ENCODE measurements at regions not wholly inside any gene's neighbourhood (a gene's known extent, or its start where the extent isn't known, plus 50 kb on each side); places are given as distances from the start of the nearest gene placed in this dataset.

- no peak for DNase-seq (ENCODE audit: low read depth)
- Histone ChIP-seq H3K4me3 (ENCODE audit: low read depth, low read length) (no peak overlapping the region), H3K36me3 (ENCODE audit: control insufficient read depth, insufficient read depth, low read length) (no peaks in the 10 kb centered on the region), H3K27me3 (ENCODE audit: control insufficient read depth, insufficient read depth, low read length) (no peaks in the 10 kb centered on the region)
- no peak for TF ChIP-seq CTCF (IDR thresholded peaks at IDR 0.05; ENCODE audit: insufficient read depth, low read length, poor library complexity, severe bottlenecking)
Measured at GRCh38 chr1:94743862-94744261, 76.3 kb upstream of the SLC44A3 start.

- H3K4me3 ChIP-seq (ENCODE audit: low read depth, low read length): no peak overlapping the region
- no peaks in the 10 kb centered on the region for H3K27me3 ChIP-seq (ENCODE audit: control insufficient read depth, insufficient read depth, low read length)
- TF ChIP-seq CTCF (IDR thresholded peaks at IDR 0.05; ENCODE audit: insufficient read depth, low read length, poor library complexity, severe bottlenecking): no peak
- DNase-seq (ENCODE audit: low read depth): no peak
- no peaks in the 10 kb centered on the region for H3K36me3 ChIP-seq (ENCODE audit: control insufficient read depth, insufficient read depth, low read length)
Measured at GRCh38 chr1:94741996-94742395, 78.2 kb upstream of the SLC44A3 start.

- no peak for TF ChIP-seq CTCF (IDR thresholded peaks at IDR 0.05; ENCODE audit: insufficient read depth, low read length, poor library complexity, severe bottlenecking)
- H3K36me3 ChIP-seq (ENCODE audit: control insufficient read depth, insufficient read depth, low read length): no peaks in the 10 kb centered on the region
- no peak overlapping the region for H3K4me3 ChIP-seq (ENCODE audit: low read depth, low read length)
- no peak for DNase-seq (ENCODE audit: low read depth)
- H3K27me3 ChIP-seq (ENCODE audit: control insufficient read depth, insufficient read depth, low read length): no peaks in the 10 kb centered on the region
Measured at GRCh38 chr1:94741510-94741909, 78.6 kb upstream of the SLC44A3 start.

GRCh38 chr1:94739521-94740061, 80.6 kb upstream of the SLC44A3 start:
- H3K4me3 ChIP-seq (ENCODE audit: low read depth, low read length): no peak overlapping the region
- H3K27me3 ChIP-seq (ENCODE audit: control insufficient read depth, insufficient read depth, low read length): no peaks in the 10 kb centered on the region
- TF ChIP-seq CTCF (IDR thresholded peaks at IDR 0.05; ENCODE audit: insufficient read depth, low read length, poor library complexity, severe bottlenecking): no peak
- no peaks in the 10 kb centered on the region for H3K36me3 ChIP-seq (ENCODE audit: control insufficient read depth, insufficient read depth, low read length)
- DNase-seq (ENCODE audit: low read depth): peak; percentile 69

GRCh38 chr1:94738371-94738770, 81.8 kb upstream of the SLC44A3 start:
- no peak for DNase-seq (ENCODE audit: low read depth)
- H3K4me3 ChIP-seq (ENCODE audit: low read depth, low read length): no peak overlapping the region
- H3K27me3 ChIP-seq (ENCODE audit: control insufficient read depth, insufficient read depth, low read length): no peaks in the 10 kb centered on the region
- H3K36me3 ChIP-seq (ENCODE audit: control insufficient read depth, insufficient read depth, low read length): no peaks in the 10 kb centered on the region
- TF ChIP-seq CTCF (IDR thresholded peaks at IDR 0.05; ENCODE audit: insufficient read depth, low read length, poor library complexity, severe bottlenecking): no peak

All from kidney epithelial cell (primary cell).